ENCODE measurements at regions not wholly inside any gene's neighbourhood (a gene's known extent, or its start where the extent isn't known, plus 50 kb on each side); places are given as distances from the start of the nearest gene placed in this dataset.

DNA sequence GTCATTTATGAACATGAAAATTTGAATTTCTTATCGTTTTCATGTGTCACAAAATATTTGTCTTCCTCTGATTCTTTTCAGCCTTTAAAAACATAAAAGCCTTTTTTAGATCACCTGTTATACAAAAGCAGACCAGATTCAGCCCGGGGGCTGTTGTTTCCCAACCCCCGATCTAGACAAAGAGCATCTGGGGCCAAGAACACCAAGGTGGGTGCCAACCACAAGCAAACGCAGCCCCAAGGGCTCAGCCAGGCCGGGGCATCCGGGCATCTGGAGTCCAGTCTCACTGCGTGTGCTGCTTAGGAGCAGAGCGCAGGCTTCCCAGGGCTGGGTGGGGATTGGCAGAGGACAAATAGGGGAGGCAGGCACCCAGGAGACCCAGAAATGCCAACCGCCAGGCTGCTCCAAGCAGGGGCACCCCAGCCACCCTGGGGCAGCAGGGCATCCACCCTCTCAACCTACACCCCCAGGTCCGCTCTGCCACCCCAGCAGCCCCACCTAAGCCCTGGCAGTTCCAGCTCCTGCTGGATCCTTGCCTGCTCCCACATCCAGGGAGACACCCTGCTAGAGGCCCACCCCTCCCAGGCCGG lies 78.0 kb downstream of the HMX1 start:
- TF ChIP-seq, protein P1, sequence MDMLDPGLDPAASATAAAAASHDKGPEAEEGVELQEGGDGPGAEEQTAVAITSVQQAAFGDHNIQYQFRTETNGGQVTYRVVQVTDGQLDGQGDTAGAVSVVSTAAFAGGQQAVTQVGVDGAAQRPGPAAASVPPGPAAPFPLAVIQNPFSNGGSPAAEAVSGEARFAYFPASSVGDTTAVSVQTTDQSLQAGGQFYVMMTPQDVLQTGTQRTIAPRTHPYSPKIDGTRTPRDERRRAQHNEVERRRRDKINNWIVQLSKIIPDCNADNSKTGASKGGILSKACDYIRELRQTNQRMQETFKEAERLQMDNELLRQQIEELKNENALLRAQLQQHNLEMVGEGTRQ (IDR thresholded peaks at IDR 0.05; ENCODE audit: borderline replicate concordance, low read depth, low read length), result no peak
- TF ChIP-seq MEF2A (IDR thresholded peaks at IDR 0.05; ENCODE audit: insufficient read depth, low read depth, low read length), result no peak
- TF ChIP-seq, protein P2, sequence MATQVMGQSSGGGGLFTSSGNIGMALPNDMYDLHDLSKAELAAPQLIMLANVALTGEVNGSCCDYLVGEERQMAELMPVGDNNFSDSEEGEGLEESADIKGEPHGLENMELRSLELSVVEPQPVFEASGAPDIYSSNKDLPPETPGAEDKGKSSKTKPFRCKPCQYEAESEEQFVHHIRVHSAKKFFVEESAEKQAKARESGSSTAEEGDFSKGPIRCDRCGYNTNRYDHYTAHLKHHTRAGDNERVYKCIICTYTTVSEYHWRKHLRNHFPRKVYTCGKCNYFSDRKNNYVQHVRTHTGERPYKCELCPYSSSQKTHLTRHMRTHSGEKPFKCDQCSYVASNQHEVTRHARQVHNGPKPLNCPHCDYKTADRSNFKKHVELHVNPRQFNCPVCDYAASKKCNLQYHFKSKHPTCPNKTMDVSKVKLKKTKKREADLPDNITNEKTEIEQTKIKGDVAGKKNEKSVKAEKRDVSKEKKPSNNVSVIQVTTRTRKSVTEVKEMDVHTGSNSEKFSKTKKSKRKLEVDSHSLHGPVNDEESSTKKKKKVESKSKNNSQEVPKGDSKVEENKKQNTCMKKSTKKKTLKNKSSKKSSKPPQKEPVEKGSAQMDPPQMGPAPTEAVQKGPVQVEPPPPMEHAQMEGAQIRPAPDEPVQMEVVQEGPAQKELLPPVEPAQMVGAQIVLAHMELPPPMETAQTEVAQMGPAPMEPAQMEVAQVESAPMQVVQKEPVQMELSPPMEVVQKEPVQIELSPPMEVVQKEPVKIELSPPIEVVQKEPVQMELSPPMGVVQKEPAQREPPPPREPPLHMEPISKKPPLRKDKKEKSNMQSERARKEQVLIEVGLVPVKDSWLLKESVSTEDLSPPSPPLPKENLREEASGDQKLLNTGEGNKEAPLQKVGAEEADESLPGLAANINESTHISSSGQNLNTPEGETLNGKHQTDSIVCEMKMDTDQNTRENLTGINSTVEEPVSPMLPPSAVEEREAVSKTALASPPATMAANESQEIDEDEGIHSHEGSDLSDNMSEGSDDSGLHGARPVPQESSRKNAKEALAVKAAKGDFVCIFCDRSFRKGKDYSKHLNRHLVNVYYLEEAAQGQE (IDR thresholded peaks at IDR 0.05; ENCODE audit: low read depth, low read length), result no peak
- TF ChIP-seq, protein P3, sequence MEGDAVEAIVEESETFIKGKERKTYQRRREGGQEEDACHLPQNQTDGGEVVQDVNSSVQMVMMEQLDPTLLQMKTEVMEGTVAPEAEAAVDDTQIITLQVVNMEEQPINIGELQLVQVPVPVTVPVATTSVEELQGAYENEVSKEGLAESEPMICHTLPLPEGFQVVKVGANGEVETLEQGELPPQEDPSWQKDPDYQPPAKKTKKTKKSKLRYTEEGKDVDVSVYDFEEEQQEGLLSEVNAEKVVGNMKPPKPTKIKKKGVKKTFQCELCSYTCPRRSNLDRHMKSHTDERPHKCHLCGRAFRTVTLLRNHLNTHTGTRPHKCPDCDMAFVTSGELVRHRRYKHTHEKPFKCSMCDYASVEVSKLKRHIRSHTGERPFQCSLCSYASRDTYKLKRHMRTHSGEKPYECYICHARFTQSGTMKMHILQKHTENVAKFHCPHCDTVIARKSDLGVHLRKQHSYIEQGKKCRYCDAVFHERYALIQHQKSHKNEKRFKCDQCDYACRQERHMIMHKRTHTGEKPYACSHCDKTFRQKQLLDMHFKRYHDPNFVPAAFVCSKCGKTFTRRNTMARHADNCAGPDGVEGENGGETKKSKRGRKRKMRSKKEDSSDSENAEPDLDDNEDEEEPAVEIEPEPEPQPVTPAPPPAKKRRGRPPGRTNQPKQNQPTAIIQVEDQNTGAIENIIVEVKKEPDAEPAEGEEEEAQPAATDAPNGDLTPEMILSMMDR (IDR thresholded peaks at IDR 0.05 in 2 of 3, conservative IDR thresholded peaks at IDR 0.05 in 1 of 3; ENCODE audit: control insufficient read depth in 2 of 3, extremely low read depth in 1 of 3, insufficient read depth in 1 of 3, low read depth in 3 of 3, low read length in 3 of 3), result no peak
- no peak for TF ChIP-seq MXI1 (IDR thresholded peaks at IDR 0.05; ENCODE audit: low read depth, low read length)
- TF ChIP-seq, protein P4, sequence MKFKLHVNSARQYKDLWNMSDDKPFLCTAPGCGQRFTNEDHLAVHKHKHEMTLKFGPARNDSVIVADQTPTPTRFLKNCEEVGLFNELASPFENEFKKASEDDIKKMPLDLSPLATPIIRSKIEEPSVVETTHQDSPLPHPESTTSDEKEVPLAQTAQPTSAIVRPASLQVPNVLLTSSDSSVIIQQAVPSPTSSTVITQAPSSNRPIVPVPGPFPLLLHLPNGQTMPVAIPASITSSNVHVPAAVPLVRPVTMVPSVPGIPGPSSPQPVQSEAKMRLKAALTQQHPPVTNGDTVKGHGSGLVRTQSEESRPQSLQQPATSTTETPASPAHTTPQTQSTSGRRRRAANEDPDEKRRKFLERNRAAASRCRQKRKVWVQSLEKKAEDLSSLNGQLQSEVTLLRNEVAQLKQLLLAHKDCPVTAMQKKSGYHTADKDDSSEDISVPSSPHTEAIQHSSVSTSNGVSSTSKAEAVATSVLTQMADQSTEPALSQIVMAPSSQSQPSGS (IDR thresholded peaks at IDR 0.05; ENCODE audit: low read length), result no peak
- TF ChIP-seq TBL1XR1 (IDR thresholded peaks at IDR 0.05; ENCODE audit: low read depth, low read length), result no peak
- TF ChIP-seq EZH2 (IDR thresholded peaks at IDR 0.05; ENCODE audit: borderline replicate concordance, control insufficient read depth, low read depth, low read length), result no peak
- no peak for TF ChIP-seq ETV6 (conservative IDR thresholded peaks at IDR 0.05 in 1 of 2, IDR thresholded peaks at IDR 0.05 in 1 of 2; ENCODE audit: borderline replicate concordance in 1 of 2, low read depth in 1 of 2)
- no peak for TF ChIP-seq POLR2AphosphoS5 (IDR thresholded peaks at IDR 0.05; ENCODE audit: low read length)
- TF ChIP-seq SREBF2 (IDR thresholded peaks at IDR 0.05; ENCODE audit: low read length), result no peak
- TF ChIP-seq SUPT20H (IDR thresholded peaks at IDR 0.05; ENCODE audit: borderline replicate concordance, control insufficient read depth, low read depth, low read length), result no peak
